Activated CD8-positive, alpha-beta T cell treated with anti-CD3 and anti-CD28 coated beads, Interleukin-2, amount 10 ng/mL, durations not matched to agents 7 days and 5 days (primary cell): ENCODE measurements at regions not wholly inside any gene's neighbourhood (a gene's known extent, or its start where the extent isn't known, plus 50 kb on each side); places are given as distances from the start of the nearest gene placed in this dataset.
A peak's percentile ranks its signal among the peaks of the same experiment; 100 is the strongest.
"Not testable (repeated sequence)": the region's sequence is repeated elsewhere in the genome, so short reads cannot be mapped to it uniquely, and the experiment has no call there.

ENCODE experiments used
- ATAC-seq: fragments of 150-1000 bp; cut with Tn5 transposase; one replicate; pipeline ENCODE4 v1.10.0; 2021; ENCODE audit warnings: moderate library complexity
- CTCF ChIA-PET: fragments of 350-600 bp; sonication (Branson Sonifier 250); formaldehyde crosslinking; loops from one replicate; lab custom pipeline; 2021; ENCODE audit warnings: antibody characterized with exemption; lab: Charles Lee
- POLR2A ChIA-PET: fragments of 350-600 bp; sonication (Branson Sonifier 250); formaldehyde crosslinking; loops from one replicate; lab custom pipeline; 2021; ENCODE audit warnings: antibody characterized with exemption; lab: Charles Lee
- DNase-seq: peaks from one replicate; pipeline ENCODE4 v3.0.0-alpha.2; 2020
- H3K27ac Mint-ChIP-seq: one replicate; pipeline ENCODE4 v1.8.0; 2021; ENCODE audit warnings: mild to moderate bottlenecking, mixed read lengths
- H3K27me3 Mint-ChIP-seq: one replicate; pipeline ENCODE4 v1.8.0; 2021; ENCODE audit warnings: low read depth, mixed read lengths
- H3K36me3 Mint-ChIP-seq: one replicate; pipeline ENCODE4 v1.8.0; 2021; ENCODE audit warnings: low read depth, mixed read lengths
- H3K4me1 Mint-ChIP-seq: one replicate; pipeline ENCODE4 v1.8.0; 2021; ENCODE audit warnings: low read depth, mixed read lengths
- H3K4me3 Mint-ChIP-seq: one replicate; pipeline ENCODE4 v1.8.0; 2021; ENCODE audit warnings: mild to moderate bottlenecking, mixed read lengths
- H3K9me3 Mint-ChIP-seq: one replicate; pipeline ENCODE4 v1.8.0; 2022; ENCODE audit warnings: mixed read lengths; ENCODE audit not compliant: insufficient read depth

GRCh38 chr5:54807421-54807820, 178.0 kb downstream of the ESM1 start:
- Mint-ChIP-seq H3K4me3 (no peak overlapping the region), H3K27me3 (no peaks in the 10 kb centered on the region), H3K9me3 (no peaks in the 10 kb centered on the region), H3K27ac (no peak overlapping the region), H3K4me1 (no peaks in the 10 kb centered on the region), H3K36me3 (no peaks in the 10 kb centered on the region)
- DNase-seq (no peak), ATAC-seq (no peak)
- ChIA-PET CTCF (no interaction called here), POLR2A (no interaction called here)

- DNase-seq = no peak
- ATAC-seq = no peak
- Mint-ChIP-seq H3K36me3 (no peaks in the 10 kb centered on the region), H3K4me1 (no peaks in the 10 kb centered on the region), H3K9me3 (no peaks in the 10 kb centered on the region), H3K27me3 (no peaks in the 10 kb centered on the region), H3K27ac (no peak overlapping the region), H3K4me3 (no peak overlapping the region)
- POLR2A ChIA-PET = no interaction called here
- CTCF ChIA-PET = no interaction called here
Measured at GRCh38 chr5:54804521-54804920, 180.9 kb downstream of the ESM1 start.

DNA sequence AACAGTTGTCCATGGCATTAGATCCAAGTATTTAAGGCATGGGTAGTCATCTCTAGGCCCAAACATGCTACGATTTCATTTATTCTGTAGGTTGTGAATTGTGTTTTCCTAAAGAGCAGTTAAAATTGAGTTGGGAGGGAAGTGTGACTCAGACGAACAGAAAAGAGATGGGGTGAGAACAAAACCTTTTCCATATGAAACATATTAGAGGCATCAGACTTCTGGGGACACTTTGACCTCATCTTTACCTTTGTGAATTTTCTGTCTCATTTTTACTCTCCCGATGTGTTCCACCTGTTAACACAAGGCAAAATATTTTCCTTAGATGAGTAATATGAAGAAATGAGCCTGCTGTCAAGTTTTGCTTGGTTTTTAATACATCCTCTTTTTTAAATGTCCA, 181.3 kb downstream of the ESM1 start:
- no peak overlapping the region for H3K4me3 Mint-ChIP-seq
- H3K36me3 Mint-ChIP-seq = no peaks in the 10 kb centered on the region
- H3K27me3 Mint-ChIP-seq = no peaks in the 10 kb centered on the region
- H3K9me3 Mint-ChIP-seq = no peaks in the 10 kb centered on the region
- ATAC-seq (no peak), DNase-seq (no peak)
- ChIA-PET POLR2A (no interaction called here), CTCF (no interaction called here)
- no peaks in the 10 kb centered on the region for H3K4me1 Mint-ChIP-seq
- H3K27ac Mint-ChIP-seq = no peak overlapping the region

GRCh38 chr5:54803471-54804011, 181.9 kb downstream of the ESM1 start:
- DNase-seq = no peak
- Mint-ChIP-seq H3K27ac (no peak overlapping the region), H3K36me3 (no peaks in the 10 kb centered on the region), H3K4me3 (no peak overlapping the region), H3K27me3 (no peaks in the 10 kb centered on the region), H3K9me3 (no peaks in the 10 kb centered on the region), H3K4me1 (no peaks in the 10 kb centered on the region)
- POLR2A ChIA-PET = no interaction called here
- CTCF ChIA-PET = interaction anchor here (0.8 kb wide), 1 partner anchor 279 kb away, joined by 3 read pairs; no protein-coding TSS in a partner anchor
- ATAC-seq = no peak

DNA sequence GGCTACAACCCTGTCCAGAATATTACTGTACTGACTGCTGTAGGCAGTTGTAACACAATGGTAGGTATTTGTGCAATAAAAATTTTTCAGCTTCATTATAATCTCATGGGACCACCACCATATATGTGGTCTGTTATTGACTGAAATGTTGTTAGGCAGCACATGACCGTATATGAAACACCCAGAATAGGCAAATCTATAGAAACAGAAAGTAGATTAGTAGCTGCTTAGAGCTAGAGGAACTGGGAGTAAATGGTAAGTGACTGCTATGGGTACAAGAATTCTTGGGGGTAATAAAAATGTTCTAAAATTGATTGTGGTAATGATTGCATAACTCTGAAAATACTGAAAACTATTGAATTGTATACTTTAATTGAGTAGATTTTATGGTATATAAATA, 185.7 kb downstream of the ESM1 start:
- ChIA-PET POLR2A (no interaction called here), CTCF (interaction anchor here (1.0 kb wide), 1 partner anchor 282 kb away, joined by 4 read pairs; the partner anchor contains the start of gene SNX18)
- ATAC-seq (no peak), DNase-seq (no peak)
- Mint-ChIP-seq H3K4me1 (peaks cover 13% of the 10 kb centered on the region), H3K9me3 (no peaks in the 10 kb centered on the region), H3K27ac (no peak overlapping the region), H3K4me3 (no peak overlapping the region), H3K36me3 (peaks cover 3% of the 10 kb centered on the region), H3K27me3 (peaks cover 7% of the 10 kb centered on the region)

GRCh38 chr5:54795777-54796176, 189.6 kb downstream of the ESM1 start:
- no peak for DNase-seq
- Mint-ChIP-seq H3K4me3 (no peak overlapping the region), H3K27me3 (peaks cover 9% of the 10 kb centered on the region), H3K4me1 (peaks cover 29% of the 10 kb centered on the region), H3K36me3 (peaks cover 3% of the 10 kb centered on the region), H3K9me3 (peaks cover 3% of the 10 kb centered on the region), H3K27ac (no peak overlapping the region)
- no peak for ATAC-seq
- CTCF ChIA-PET = interaction anchor here (0.8 to 2.3 kb wide), 4 partner anchors 26 to 279 kb away, joined by 3 to 5 read pairs (median 4); partner anchors contain the start of gene SNX18
- POLR2A ChIA-PET = no interaction called here

- POLR2A ChIA-PET = no interaction called here
- no peak for ATAC-seq
- Mint-ChIP-seq H3K36me3 (peaks cover 3% of the 10 kb centered on the region), H3K27me3 (peaks cover 9% of the 10 kb centered on the region), H3K4me1 (peaks cover 29% of the 10 kb centered on the region), H3K9me3 (peaks cover 3% of the 10 kb centered on the region), H3K27ac (no peak overlapping the region), H3K4me3 (no peak overlapping the region)
- DNase-seq = no peak
- CTCF ChIA-PET = interaction anchor here (0.8 to 2.4 kb wide), 6 partner anchors 26 to 278 kb away, joined by 3 to 13 read pairs (median 4); partner anchors contain the start of gene SNX18
Measured at GRCh38 chr5:54795284-54795683, 190.1 kb downstream of the ESM1 start.

DNA sequence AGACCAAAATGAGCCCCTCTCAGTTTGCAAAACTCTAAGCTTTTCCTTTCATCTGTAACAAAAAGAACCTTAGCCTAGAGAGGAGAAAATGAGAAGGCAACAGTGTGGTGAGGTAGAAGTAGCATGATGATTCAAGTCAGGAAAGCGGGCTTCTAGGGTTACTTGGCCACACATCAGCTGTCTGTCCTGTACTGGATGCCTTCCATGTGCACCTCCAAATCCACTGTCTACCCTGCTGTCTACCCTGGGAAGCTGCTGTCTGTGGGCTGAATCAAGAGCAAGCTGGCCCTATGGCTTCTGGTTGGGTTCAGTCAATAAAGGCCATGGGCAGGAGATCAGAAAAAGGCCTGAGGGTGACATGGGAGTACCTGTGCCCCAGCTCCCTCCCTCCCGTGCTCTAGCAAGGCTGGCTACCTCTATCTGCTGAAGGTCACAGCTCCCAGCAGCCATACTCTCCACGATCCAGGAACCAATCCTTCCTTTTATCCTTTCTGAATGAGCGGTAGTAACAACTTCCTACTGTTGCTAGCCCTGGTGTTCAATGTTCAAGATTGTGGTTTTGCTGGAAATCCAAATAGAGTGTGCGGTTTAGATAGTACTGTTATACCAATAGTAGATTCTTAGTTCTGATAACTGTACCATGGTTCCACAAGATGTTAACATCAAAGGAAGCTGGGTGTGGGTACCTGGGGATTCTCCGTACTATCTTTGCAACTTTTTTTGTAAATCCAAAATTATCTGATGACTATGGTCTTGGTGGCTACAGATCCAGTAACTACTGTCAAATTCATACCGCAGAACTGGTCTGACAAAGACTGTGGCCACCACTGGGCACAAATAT, 191.0 kb downstream of the ESM1 start:
- Mint-ChIP-seq H3K4me1 (peaks cover 29% of the 10 kb centered on the region), H3K9me3 (peaks cover 3% of the 10 kb centered on the region), H3K27ac (peak overlapping the region; percentile 47), H3K4me3 (no peak overlapping the region), H3K27me3 (peaks cover 9% of the 10 kb centered on the region), H3K36me3 (peaks cover 3% of the 10 kb centered on the region)
- ATAC-seq = peak; percentile 60
- ChIA-PET POLR2A (no interaction called here), CTCF (interaction anchor here (0.9 to 2.4 kb wide), 8 partner anchors 10 to 277 kb away, joined by 3 to 13 read pairs (median 5); partner anchors contain the start of gene SNX18)
- DNase-seq = no peak

DNA sequence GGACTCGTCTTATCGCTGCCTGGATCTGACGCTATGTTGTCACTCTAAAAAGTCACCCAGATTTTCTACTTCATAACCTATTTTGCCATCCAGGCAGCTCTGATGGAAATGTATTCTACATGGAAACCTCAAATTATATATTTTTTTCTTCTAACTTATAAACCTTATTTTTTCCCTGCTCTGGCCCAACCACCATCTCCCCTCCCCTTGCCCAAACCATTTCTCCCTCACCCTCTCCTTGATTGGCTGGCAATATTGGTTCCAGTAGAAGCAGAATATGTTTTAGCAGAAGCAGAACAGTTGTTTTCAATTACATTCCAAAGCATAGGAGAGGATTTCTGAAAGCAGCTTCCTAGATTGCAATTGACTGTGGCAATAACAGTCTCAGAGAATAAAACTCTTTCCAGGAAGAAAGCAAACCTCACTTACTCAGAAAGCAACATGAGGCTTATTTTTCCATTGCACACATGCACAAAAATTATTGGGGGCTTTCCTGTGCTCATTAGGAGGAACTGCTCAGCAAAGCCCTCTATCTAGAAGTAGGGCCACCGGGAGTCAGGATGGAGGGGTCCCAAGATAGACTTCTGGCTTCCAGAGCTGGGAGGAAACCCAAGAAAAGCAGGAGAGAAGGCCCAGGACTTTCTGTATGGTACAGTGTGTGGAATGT, 191.8 kb downstream of the ESM1 start:
- H3K4me3 Mint-ChIP-seq = no peak overlapping the region
- peaks cover 29% of the 10 kb centered on the region for H3K4me1 Mint-ChIP-seq
- DNase-seq (no peak), ATAC-seq (peak; percentile 32)
- H3K36me3 Mint-ChIP-seq = peaks cover 3% of the 10 kb centered on the region
- ChIA-PET POLR2A (no interaction called here), CTCF (interaction anchor here (0.9 to 2.4 kb wide), 5 partner anchors 9 to 276 kb away, joined by 3 to 13 read pairs (median 5); partner anchors contain the start of gene SNX18)
- H3K27me3 Mint-ChIP-seq = peaks cover 9% of the 10 kb centered on the region
- peaks cover 3% of the 10 kb centered on the region for H3K9me3 Mint-ChIP-seq
- H3K27ac Mint-ChIP-seq = peak overlapping the region; percentile 47

GRCh38 chr5:54792611-54793404, 192.6 kb downstream of the ESM1 start:
- H3K4me1 Mint-ChIP-seq = peaks cover 29% of the 10 kb centered on the region
- ChIA-PET CTCF (interaction anchor here (1.8 to 2.4 kb wide), 3 partner anchors 9 to 275 kb away, joined by 5 to 13 read pairs (median 7); partner anchors contain the start of gene SNX18), POLR2A (no interaction called here)
- H3K9me3 Mint-ChIP-seq = peaks cover 3% of the 10 kb centered on the region
- peaks cover 9% of the 10 kb centered on the region for H3K27me3 Mint-ChIP-seq
- no peak overlapping the region for H3K27ac Mint-ChIP-seq
- ATAC-seq (no peak), DNase-seq (no peak)
- H3K4me3 Mint-ChIP-seq = no peak overlapping the region
- peaks cover 3% of the 10 kb centered on the region for H3K36me3 Mint-ChIP-seq

- H3K27me3 Mint-ChIP-seq, H3K4me1 Mint-ChIP-seq, DNase-seq, CTCF ChIA-PET, H3K27ac Mint-ChIP-seq, H3K9me3 Mint-ChIP-seq, ATAC-seq, H3K4me3 Mint-ChIP-seq, POLR2A ChIA-PET, H3K36me3 Mint-ChIP-seq: not testable (repeated sequence)
Measured at GRCh38 chr5:54787910-54788309, 197.5 kb downstream of the ESM1 start.
